Esophagus muscularis mucosa (tissue), 4 donors: ENCODE measurements at regions not wholly inside any gene's neighbourhood (a gene's known extent, or its start where the extent isn't known, plus 50 kb on each side); places are given as distances from the start of the nearest gene placed in this dataset.

Experiments
- EP300 ChIP-seq: sonication (generic); formaldehyde crosslinking; IDR thresholded peaks from one replicate; pipeline ENCODE4 v1.6.1; 2017; ENCODE audit warnings: antibody characterized with exemption
- POLR2A ChIP-seq: fragments of 450-650 bp; IDR thresholded peaks from one replicate; pipeline ENCODE4 v1.6.1; 2017; ENCODE audit warnings: antibody characterized with exemption, moderate library complexity, mild to moderate bottlenecking, low read depth
- TF ChIP-seq, protein P1 (sequence below), 3 experiments: fragments of 200-600 bp in 2 of 3; fragments of 450-650 bp in 1 of 3; sonication (generic) in 2 of 3; IDR thresholded peaks; one replicate each; pipeline ENCODE4 v1.5.1; 2017 to 2019; ENCODE audit warnings: antibody characterized with exemption in 3 of 3, mild to moderate bottlenecking in 2 of 3, moderate library complexity in 1 of 3

GRCh38 chr3:18080198-18080689 lies 337.8 kb upstream of the TBC1D5 start:
- TF ChIP-seq EP300 (no peak), POLR2A (no peak)
- TF ChIP-seq, protein P1, sequence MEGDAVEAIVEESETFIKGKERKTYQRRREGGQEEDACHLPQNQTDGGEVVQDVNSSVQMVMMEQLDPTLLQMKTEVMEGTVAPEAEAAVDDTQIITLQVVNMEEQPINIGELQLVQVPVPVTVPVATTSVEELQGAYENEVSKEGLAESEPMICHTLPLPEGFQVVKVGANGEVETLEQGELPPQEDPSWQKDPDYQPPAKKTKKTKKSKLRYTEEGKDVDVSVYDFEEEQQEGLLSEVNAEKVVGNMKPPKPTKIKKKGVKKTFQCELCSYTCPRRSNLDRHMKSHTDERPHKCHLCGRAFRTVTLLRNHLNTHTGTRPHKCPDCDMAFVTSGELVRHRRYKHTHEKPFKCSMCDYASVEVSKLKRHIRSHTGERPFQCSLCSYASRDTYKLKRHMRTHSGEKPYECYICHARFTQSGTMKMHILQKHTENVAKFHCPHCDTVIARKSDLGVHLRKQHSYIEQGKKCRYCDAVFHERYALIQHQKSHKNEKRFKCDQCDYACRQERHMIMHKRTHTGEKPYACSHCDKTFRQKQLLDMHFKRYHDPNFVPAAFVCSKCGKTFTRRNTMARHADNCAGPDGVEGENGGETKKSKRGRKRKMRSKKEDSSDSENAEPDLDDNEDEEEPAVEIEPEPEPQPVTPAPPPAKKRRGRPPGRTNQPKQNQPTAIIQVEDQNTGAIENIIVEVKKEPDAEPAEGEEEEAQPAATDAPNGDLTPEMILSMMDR (IDR thresholded peaks at IDR 0.05), result no peak
